ENCODE measurements at regions not wholly inside any gene's neighbourhood (a gene's known extent, or its start where the extent isn't known, plus 50 kb on each side); places are given as distances from the start of the nearest gene placed in this dataset.

DNA sequence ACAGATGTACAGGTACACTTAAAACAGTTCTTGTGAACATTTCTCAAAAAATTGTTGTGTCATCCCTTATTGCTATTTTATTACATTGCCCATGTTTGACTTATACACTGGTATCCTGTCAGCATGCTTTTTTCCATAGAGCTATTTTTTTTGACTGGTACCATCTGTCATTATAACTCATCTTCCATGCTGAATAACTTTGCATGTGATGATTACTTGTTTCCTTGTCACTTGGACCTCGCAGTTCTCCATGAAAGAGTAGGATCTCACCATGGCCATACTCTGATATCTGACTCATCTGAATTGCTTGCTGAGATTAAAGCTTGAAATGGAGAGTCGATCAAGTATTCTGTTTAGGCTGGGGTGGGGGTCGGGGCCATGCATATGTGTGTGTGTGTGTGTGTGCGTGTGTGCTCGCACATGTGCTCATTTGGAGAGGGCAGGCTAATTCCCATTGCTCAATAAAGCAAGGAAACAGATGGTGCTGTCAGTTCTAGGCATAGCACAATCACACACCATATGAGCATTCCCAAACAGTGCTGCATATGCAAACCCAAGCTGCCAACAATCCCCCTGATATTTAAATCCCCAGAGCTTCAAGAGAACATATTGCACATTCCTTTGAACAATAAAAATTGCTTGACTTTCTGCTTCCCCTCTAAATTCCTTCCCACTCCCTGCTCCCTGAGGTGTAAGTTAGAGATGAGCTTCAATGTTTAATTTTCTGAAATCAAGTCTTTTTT is 62.9 kb downstream of the NHLRC3 start:
- DNase-seq (ENCODE audit: low read depth): no peak

DNA sequence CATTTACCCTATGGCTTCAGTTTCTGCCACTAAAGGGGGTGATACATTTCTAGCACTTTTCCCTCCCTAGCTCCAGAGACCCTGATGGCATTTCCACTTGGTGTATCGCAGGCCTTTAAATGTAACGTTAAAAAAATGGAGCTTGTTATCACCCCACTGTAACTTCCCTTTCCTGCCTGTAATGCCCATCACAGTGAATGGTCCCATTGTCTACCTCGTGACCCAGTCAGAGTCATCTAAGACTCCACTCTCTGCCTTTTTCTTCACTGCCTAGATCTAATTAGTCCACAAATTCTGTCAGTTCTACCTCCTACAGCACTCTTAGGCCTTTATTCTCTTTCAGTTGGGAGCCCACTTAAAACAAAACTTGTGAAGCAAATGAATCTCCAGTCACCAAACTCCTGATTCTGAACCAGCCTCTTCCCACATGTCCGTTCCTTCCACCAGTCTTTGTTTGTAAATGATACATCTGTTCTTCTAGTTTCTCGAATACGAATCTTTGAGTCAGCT is 64.8 kb downstream of the NHLRC3 start:
- DNase-seq (ENCODE audit: low read depth): peak; percentile 46

GRCh38 chr13:39105110-39105509 is 66.9 kb downstream of the NHLRC3 start:
- no peak for DNase-seq (ENCODE audit: low read depth)

DNA sequence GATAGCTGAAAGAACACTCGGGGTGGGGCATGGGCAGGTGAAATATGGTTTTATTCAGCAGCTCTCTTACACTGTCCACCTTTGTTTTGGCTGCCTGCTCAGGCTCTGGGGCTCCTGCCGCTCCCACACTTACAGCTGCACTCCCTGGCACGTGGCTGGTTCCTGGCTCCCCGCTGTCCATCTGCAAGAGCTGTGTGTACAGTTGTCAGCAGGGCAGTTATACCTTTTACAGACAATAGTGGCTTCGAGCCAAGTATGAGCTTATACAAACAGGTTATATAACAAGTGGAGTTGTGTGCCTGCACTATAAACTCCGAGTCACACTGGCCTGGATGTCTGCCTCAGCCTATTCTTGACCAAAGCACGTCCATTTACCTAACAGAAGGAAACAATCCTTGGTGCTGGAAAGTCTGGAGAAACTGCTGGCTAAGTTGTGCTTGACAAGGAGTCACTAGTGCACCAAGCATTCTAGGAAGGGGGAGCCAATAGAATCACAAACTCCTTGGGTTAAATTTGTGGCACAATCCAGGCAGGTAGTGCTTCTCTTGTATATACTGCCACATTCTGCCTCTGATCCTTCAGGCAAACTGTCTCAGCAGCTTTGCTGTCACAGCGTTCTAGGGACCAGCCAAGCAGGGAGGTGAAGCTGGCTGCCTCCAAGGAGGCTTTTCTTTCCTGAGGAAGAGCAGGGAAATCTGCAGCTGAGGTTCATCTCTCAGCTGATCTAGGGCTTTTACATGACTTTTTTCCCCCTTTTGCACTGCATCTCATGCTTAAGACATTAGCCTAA is 68.2 kb downstream of the NHLRC3 start:
- DNase-seq (ENCODE audit: low read depth): peak; percentile 23

DNA sequence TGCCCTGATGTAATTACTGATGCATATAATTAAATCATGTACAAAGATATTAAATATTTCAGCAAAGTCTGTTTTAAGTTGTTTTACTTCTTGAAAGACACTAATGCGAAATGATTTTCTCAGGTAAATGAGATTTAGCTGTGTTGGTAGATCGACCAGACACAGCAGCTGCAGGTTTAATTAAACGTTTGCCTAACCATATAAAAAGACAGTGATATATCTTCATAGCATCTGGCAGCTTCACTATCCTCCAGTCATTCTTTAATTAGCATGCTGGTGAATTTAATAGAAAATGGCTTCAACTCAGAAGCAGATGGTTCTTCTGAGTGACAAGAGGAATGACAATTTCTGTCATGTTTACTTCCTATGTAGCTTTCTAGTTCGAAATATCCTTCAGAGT is 69.3 kb downstream of the NHLRC3 start:
- DNase-seq (ENCODE audit: low read depth): no peak

DNA sequence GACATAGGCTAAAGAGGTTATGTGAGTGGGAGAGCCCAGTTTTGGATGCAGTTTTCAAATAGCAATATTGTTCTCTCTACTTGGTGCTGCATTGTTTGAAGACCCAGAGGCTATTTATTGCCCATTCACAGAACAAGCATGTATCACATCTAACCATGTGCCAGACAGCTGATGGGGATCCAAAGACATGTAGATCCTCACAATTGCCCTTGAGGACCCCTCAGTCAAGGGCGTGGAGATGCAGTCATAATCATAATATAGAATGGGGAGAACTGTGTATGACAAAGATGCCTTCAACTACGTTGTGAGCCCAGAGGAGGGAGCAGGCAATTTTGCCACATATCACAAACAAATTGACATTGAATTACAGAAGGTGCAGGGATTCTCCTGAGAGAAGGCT is 70.5 kb downstream of the NHLRC3 start:
- no peak for DNase-seq (ENCODE audit: low read depth)

DNA sequence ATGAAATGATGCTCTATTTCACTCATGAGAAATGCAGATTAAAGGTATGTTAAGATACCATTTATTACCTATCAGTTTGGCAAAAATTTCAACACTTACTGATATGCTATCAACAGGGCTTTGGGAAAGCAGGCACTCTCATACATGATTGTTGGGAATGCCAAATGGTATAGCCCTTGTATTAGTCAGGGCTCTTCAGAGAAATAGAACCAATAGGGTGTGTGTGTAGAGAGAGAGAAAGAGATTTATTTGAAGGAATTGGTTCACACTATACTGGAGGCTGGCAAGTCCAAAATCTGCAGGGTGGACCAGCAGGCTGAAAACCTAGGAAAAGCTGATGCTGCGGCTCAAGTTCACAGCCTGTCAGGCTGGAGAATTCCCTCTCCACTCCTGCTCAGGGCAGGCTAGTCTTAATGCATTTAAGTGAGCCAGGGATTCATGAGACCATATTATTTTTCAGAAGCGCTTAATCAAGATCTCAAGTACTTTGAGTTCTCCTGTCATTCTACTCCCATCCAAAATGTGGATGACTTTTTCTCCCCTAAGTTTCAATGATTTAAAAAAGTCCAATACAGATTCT is 72.4 kb downstream of the NHLRC3 start:
- no peak for DNase-seq (ENCODE audit: low read depth)

- no peak for DNase-seq (ENCODE audit: low read depth)
Observed at GRCh38 chr13:39111145-39111544, 72.9 kb downstream of the NHLRC3 start.

- no peak for DNase-seq (ENCODE audit: low read depth)
Observed at GRCh38 chr13:39119422-39119821, 81.2 kb downstream of the NHLRC3 start.

DNA sequence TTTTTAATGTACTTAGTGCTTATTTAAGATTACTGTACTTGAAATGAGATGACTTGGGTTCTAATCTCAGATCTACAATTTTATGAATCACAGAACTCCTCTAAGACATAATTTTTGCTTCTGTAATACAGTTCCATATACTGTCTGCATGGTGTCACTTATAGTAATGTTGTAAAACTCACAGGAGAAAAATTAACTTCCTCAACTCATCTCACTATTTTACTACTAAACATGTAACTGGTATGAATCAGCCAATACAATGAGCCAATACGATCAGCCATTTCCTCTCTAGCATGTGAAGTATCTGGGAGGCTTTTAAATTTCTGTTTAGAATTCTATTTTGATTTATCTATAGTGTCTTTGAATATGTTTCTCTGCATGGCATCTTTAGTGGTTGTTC is 85.3 kb downstream of the NHLRC3 start:
- no peak for DNase-seq (ENCODE audit: low read depth)

DNA sequence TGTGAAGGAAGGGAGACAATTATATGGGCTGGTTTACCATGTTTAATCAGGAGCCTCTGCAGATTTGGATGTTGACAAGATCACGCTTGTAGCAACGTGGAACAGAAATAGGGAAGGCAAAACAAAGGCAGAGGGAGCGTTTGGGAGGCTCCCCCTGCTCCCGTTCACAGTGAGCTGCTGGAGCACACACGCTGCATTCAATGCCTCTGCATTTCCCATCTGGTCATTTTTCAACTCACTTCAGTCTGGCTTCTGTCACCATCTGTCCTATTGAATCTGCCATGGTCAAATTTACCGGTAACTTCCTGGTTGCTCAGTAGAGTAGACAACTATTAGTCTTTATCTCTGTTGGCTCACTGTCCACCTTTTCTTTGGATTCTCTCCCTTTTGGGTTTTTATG is 91.0 kb downstream of the NHLRC3 start:
- DNase-seq (ENCODE audit: low read depth): no peak

DNA sequence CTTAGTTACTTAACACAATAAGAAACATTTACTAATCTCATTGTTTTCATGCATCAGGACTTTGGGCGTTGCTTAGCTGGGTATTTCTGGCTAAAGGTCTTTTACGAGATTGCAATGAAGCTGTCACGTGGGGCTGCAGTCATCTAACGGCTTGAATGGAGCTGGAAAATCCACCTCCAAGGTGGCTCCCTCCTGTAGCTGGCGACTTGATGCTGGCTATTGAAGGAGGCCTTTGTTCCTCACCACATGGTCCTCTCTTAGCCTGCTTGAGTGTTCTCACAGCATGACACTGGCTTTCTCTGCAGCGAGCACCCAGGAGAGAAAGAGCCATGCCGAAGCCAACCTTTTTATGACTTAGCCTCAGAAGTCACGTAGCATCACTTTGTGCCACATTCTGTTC is 92.0 kb downstream of the NHLRC3 start:
- DNase-seq (ENCODE audit: low read depth): no peak

DNA sequence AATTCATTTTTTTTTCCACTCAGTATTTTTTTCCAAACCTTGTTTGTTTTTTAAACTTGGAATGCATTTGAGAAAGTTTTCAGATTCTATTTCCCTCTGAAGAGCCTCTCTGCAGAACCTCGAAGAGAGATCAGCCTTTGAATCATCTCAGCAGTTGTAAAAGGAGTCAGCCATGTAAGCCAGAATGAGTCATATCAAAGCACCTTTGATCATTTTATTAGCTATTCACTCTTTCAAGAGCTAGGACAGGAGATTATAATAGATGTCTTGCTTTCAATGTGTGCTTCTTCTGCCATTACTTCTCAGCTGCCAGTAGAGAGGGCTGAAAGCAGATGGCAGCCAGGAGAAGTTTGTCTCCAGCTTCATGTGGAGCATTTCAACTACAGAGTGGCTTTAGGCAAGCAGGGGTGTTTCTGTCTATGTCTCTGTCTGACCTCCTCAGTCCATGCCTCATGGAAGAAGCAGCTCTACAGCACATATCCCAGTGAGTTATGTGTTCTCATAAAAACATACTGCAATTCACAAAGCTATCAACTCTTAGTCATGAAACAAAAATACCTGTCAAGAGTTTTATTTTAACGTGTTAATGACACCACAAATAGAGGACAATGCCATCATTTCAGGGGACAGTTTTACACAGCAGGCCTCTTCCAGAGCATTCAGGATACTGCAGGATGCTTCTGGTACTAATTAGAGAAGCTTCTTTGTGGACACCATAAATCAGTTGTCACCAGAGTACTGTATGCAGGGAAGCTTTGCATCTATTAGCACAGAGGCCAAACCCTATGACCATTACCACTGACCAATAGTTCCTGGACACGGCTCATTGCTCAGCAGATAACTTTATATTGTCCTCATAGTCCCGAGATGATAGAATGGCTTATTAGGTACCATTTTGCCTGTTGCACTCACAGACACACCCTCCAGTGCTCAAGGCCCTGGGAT is 94.3 kb downstream of the NHLRC3 start:
- peak; percentile 18 for DNase-seq (ENCODE audit: low read depth)

DNA sequence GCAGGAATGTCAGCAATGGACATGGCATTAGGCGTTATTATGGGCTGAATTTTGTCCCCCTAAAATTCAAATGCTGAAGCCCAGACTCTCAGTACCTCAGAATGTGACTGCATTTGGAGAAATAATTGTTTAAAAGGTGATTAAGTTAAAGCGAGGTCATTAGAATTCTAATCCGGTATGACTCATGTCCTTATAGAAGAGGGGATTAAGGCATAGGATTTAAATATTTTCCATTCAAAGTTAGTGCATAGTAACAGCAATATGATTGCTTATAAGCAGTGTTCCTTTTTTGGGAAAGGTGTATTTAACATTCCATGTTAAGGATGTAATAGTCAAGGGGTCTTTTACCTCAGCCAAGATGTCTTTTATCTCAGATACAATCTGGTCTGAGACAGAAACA is 95.5 kb downstream of the NHLRC3 start:
- no peak for DNase-seq (ENCODE audit: low read depth)

- DNase-seq (ENCODE audit: low read depth): no peak
Observed at GRCh38 chr13:39134574-39134973, 96.3 kb downstream of the NHLRC3 start.

- no peak for DNase-seq (ENCODE audit: low read depth)
Observed at GRCh38 chr13:39144391-39144790, 106.1 kb downstream of the NHLRC3 start.

DNA sequence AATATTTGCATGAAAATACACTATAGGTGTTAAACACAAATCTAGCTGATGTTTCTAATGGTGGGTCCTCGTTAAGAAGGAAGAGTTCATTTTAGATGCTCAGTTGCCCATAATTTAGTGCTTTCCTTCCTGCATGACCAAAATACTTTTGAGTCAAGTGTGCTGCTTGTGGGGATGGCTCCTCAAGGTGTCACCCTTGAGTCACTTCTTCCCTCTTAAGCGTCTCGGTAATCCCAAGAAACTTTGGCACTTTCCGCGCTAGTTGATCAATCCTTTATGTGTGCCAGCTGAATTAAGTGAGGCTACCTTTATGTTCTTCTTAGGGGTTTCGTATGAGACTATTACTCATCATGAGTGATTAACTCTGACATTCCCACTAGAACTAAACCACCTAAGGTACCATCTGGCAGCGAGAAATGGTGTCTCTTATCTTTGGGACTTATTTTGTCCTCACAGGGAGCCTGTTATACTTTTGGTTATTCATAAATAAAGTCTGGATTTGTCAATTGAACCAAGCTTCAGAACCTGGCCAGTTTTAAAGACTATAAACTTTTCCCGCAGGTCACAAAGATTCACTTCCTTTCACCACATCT is 106.8 kb downstream of the NHLRC3 start:
- DNase-seq (ENCODE audit: low read depth): peak; percentile 47

DNA sequence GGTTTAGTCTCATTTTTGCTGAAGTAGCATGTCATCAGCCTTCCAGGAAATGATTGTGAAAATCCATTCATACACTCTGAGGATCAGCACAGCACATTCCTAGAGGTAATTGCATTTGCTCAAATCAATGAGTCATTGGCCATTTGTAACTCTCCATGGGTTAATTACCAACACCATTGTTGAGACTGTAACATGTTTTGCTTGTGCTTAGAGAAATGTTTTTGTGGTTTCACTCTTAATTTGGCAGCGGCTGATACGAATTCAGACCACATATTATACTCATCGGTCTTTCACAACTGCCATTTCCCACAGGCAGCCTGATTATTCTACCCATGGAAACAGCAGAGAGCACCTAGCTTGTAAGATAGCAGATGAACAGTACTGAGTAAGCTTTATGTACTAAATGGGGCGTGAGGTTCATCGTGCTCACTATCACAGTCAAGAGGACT is 110.3 kb downstream of the NHLRC3 start:
- DNase-seq (ENCODE audit: low read depth): peak; percentile 56

DNA sequence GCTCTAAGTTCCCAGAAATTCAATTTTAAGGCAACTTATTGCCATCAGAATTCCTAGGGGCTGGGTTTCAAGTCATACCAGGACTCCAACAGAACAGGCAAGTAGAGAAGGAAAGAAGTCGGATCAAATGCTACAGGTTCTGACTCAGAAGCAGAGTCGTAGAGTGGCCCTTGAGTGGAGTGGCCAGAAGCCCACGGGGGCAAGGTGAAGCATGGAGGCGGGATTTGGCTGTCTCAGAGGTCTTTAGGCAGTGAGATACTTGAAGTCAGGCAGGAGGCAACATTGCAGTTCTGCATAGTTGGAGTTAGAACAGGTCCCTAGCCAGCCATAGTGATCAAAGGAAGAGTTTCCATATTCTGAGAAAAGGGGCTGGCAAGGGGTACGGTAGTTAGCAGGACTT is 111.6 kb downstream of the NHLRC3 start:
- no peak for DNase-seq (ENCODE audit: low read depth)

- DNase-seq (ENCODE audit: low read depth): no peak
Observed at GRCh38 chr13:39154041-39154440, 115.8 kb downstream of the NHLRC3 start.

GRCh38 chr13:39159393-39159792 is 121.1 kb downstream of the NHLRC3 start:
- no peak for DNase-seq (ENCODE audit: low read depth)
